ENCODE measurements at regions not wholly inside any gene's neighbourhood (a gene's known extent, or its start where the extent isn't known, plus 50 kb on each side); places are given as distances from the start of the nearest gene placed in this dataset.

- no peak for DNase-seq (ENCODE audit: low spot score)
Measured at GRCh38 chr16:35506018-35506897, 2046.8 kb downstream of the TP53TG3F start.

DNA sequence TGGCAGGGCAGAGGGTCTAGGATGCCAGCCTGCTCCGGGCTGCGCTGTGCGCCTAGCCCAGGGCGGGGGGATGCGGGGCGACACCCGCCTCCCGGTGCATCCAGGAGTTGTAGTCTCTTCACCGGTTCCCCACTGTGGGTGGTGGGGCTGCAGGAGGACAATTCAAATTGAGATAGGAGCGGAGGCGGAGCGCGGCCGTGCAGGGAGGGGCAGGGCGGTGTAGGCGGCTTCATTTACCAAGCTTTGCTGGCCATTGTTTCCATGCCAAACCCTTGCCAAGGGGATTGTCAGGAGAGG, 2047.4 kb downstream of the TP53TG3F start:
- DNase-seq (ENCODE audit: low spot score): no peak

GRCh38 chr16:35510701-35511100, 2051.3 kb downstream of the TP53TG3F start:
- DNase-seq (ENCODE audit: low spot score): no peak

DNA sequence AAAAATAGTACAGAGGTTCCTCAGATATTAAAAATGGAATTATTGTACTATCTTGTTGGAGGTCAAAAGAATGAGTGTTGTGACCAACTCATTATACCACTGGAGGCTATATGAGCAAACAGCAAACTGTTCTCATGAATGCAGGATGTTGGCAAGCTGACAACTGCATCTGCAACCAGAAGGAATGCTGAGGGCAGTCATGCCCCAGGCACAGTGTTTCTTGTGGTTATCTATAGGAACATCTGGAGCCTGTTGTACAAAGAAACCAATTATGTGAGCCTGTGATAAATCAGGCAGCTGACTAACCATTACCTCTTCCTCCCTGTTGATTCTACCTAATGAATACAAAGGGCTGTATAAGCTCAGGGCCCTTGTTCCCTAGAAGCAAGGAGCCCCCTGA, 2057.1 kb downstream of the TP53TG3F start:
- no peak for DNase-seq (ENCODE audit: low spot score)

DNA sequence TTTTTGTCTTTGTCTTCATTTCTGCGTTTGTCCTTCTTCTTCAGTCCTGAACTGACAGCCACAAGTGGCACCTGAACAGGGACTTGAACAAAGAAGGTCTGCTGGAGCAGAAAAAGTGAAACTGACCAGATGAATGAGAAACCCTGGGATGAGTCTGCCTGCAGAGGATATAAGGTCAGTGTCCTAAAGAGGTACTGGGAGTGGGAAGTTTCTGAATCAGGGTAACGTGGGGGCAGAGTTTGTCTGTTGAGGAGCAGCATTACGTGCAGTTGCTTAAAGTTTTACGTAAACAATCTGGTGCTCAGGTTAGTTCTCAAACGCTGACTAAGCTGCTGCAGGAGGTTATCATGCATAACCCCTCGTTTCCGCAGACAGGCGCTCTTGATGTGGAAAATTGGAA, 2057.6 kb downstream of the TP53TG3F start:
- no peak for DNase-seq (ENCODE audit: low spot score)

GRCh38 chr16:35523991-35524390, 2064.6 kb downstream of the TP53TG3F start:
- no peak for DNase-seq (ENCODE audit: low spot score)

- no peak for DNase-seq (ENCODE audit: low spot score)
Measured at GRCh38 chr16:35525979-35526590, 2066.7 kb downstream of the TP53TG3F start.

DNA sequence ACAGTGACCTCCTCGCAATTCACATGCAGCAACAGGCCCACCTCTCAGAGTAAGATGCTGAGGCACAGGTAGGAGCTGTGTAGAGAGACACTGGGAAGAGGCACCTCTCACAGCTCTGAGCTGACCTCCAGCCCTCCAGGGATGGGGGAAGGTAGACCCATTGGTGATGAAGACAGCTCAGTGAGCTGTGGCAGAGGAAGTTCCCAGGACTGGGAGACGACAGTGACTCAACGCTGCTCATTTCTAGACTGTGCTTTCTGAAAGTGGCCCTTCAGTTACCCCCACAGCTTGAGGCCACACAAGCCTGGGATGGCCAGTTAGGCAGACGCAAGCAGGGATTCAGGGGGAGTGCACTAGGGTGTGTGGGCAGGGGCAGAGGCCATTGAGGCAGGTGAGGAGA, 2073.2 kb downstream of the TP53TG3F start:
- no peak for DNase-seq (ENCODE audit: low spot score)

DNA sequence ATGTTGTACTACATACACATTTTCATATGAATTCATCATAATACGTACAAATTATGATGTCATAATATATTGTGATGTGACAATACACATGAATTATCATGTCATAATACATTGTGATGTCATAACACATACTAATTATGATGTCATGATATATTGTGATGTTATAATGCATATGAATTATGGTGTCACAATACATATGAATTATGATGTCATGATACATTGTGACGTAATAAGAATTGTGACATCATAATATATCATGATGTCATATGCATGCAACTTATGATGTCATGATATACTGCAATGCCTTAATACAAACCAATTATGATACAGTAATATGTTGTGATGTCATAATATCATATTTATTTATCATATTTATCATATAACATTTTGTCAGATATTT, 2074.3 kb downstream of the TP53TG3F start:
- DNase-seq (ENCODE audit: low spot score): peak; percentile 17

- DNase-seq (ENCODE audit: low spot score): no peak
Measured at GRCh38 chr16:35543486-35543885, 2084.1 kb downstream of the TP53TG3F start.

GRCh38 chr16:35552763-35553162, 2093.4 kb downstream of the TP53TG3F start:
- no peak for DNase-seq (ENCODE audit: low spot score)

DNA sequence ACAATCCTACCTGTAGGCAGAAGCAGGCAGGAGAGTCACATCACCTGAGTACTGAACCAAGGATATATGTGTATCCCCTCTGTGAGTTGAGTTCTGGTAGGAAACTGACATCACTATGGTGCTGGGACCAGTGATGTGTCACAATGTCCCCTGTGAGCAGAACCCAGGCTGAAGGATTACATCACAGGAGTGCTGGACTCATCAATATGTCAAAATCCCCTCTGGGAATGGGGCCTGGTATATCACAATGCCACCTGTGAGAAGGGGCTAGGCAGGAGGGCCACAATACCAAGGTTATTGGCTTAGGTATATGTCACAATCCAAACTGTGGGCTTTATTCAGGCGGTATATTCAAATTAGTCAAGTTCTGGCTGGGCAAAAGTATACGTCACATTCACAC, 2098.3 kb downstream of the TP53TG3F start:
- DNase-seq (ENCODE audit: low spot score): no peak

DNA sequence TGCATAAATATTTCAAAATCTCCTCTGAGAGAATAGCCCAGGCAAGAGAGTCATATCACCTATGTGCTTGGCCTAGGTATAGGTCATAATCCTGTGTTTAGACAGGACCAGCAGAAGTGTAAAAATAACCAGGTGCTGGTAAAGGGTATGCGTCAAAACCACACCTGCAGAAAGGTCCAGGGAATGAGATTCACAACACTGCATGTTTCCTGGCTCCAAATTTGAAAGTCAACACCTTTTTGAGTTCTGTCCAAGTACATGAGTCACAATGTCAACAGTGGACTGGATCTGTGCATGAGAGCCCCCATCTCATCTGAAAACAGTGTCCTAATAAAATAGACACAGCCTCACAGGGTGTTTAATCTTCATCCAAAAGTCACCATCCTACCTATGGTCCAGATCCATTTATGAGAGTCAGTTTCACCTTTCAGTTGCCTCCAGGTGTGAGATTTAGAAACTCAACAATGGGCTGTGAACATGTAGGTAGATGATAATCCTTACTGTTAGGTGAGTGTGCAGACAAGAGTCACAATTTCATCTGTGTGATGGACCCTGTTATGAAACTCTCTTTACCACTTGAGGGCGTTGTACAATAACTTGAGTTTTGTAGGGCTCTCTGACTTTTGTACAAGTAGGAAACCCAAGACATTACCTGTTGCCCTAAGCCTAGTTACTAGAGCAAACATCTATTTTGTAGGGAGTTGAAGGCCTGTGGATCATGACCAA, 2100.7 kb downstream of the TP53TG3F start:
- DNase-seq (ENCODE audit: low spot score): peak; percentile 15

- no peak for DNase-seq (ENCODE audit: low spot score)
Measured at GRCh38 chr16:35560637-35560984, 2101.2 kb downstream of the TP53TG3F start.

DNA sequence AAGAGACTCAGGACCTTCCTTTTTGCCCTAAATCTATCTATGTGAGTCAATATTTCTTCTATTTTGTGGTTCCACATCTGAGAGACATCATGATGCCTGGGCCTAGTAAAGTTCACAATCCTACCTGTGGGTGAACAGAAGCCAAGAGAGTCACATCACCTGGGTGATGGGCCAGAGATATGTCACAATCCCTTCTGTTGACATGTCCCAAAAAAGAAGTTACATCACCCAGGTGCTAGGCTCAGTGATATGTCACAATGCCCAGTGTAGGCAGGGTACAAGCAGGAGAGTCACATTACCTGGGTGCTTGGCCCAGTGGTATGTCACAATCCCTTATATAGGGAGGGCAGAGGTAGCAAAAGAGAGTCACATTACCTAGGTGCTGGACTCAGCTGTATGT, 2101.9 kb downstream of the TP53TG3F start:
- DNase-seq (ENCODE audit: low spot score): no peak

DNA sequence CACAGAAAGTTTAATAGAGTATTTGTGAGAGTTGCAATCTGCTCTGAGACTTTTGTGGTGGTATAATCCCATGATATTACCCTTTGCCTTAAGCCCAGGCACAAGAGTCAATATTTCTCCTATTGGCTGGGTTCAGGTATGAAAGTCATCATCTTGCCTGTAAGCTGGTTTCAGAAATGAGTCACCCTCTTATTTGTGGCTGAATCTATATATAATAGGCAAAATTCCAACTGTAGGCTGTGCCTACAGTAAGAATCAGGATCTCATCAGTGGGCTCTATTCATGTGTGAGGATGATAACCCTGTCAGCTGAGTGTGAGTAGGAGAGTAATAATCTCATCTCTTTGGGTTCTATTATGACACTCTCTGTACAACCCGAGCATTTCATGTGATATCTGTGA, 2103.1 kb downstream of the TP53TG3F start:
- no peak for DNase-seq (ENCODE audit: low spot score)

- DNase-seq (ENCODE audit: low spot score): no peak
Measured at GRCh38 chr16:35562919-35563318, 2103.5 kb downstream of the TP53TG3F start.

GRCh38 chr16:35564148-35564547, 2104.7 kb downstream of the TP53TG3F start:
- no peak for DNase-seq (ENCODE audit: low spot score)

GRCh38 chr16:35564889-35565288, 2105.5 kb downstream of the TP53TG3F start:
- DNase-seq (ENCODE audit: low spot score): no peak

- no peak for DNase-seq (ENCODE audit: low spot score)
Measured at GRCh38 chr16:35565626-35566025, 2106.2 kb downstream of the TP53TG3F start.

GRCh38 chr16:35569413-35569812, 2110.0 kb downstream of the TP53TG3F start:
- no peak for DNase-seq (ENCODE audit: low spot score)

GRCh38 chr16:35570946-35571345, 2111.5 kb downstream of the TP53TG3F start:
- no peak for DNase-seq (ENCODE audit: low spot score)

DNA sequence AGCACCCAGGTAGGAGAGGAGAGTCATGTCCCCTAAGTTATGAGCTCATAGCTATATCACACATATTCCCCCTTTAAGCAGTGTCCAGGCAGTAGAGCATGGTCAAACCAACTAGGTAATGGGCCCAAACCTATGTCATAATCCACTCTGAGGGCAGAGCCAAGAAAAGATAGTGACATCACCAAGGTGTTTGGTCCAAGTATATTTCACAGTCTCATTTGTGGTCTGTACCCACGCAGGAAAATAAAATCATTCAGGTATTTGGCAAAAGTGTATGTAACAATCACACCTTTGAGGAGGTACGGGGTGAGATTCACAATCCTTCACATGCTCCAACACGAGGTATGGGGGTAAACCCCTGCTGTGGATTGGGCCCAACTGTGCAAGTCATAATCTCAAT, 2112.8 kb downstream of the TP53TG3F start:
- DNase-seq (ENCODE audit: low spot score): no peak
